ENCODE measurements at regions not wholly inside any gene's neighbourhood (a gene's known extent, or its start where the extent isn't known, plus 50 kb on each side); places are given as distances from the start of the nearest gene placed in this dataset.

- no peak overlapping the region for H3K4me3 ChIP-seq
- no peaks in the 10 kb centered on the region for H3K36me3 ChIP-seq
- H3K4me1 ChIP-seq: no peaks in the 10 kb centered on the region
- intact Hi-C loops (cut with DNase I; ENCODE audit: low total_unique reads): no loop called here
- no peaks in the 10 kb centered on the region for H3K9me3 ChIP-seq
- H3K27me3 ChIP-seq (replicated peaks in 1 of 7): no peaks in the 10 kb centered on the region
- DNase-seq: no peak
- TF ChIP-seq POLR2A (IDR thresholded peaks at IDR 0.05) (no peak), POLR2AphosphoS5 (IDR thresholded peaks at IDR 0.05) (no peak)
- H3K27ac ChIP-seq: no peak overlapping the region
- 81 to 94% (median 91%) methylated on average over 1 of the region's 1 CpG for WGBS, 5 donors
Observed at GRCh38 chr4:12707381-12708175, 776.6 kb downstream of the RAB28 start.

GRCh38 chr4:12703036-12703435 lies 781.1 kb downstream of the RAB28 start:
- intact Hi-C loops (cut with DNase I; ENCODE audit: low total_unique reads): no loop called here
- TF ChIP-seq POLR2AphosphoS5 (IDR thresholded peaks at IDR 0.05) (no peak), POLR2A (IDR thresholded peaks at IDR 0.05) (no peak), CTCF (IDR thresholded peaks at IDR 0.05 in 8 of 11, conservative IDR thresholded peaks at IDR 0.05 in 3 of 11) (no peak)
- Histone ChIP-seq H3K9me3 (no peaks in the 10 kb centered on the region), H3K27ac (no peak overlapping the region), H3K4me3 (no peak overlapping the region), H3K4me1 (no peaks in the 10 kb centered on the region), H3K27me3 (replicated peaks in 1 of 7) (no peaks in the 10 kb centered on the region), H3K36me3 (no peaks in the 10 kb centered on the region)
- WGBS, 5 donors: 75 to 81% (median 77%) methylated on average over 9 of the region's 9 CpGs
- no peak for DNase-seq

- no peak for TF ChIP-seq POLR2A (IDR thresholded peaks at IDR 0.05)
- no peak for TF ChIP-seq POLR2AphosphoS5 (IDR thresholded peaks at IDR 0.05)
- no peak for TF ChIP-seq CTCF (IDR thresholded peaks at IDR 0.05 in 8 of 11, conservative IDR thresholded peaks at IDR 0.05 in 3 of 11)
- intact Hi-C loops (cut with DNase I; ENCODE audit: low total_unique reads): no loop called here
- Histone ChIP-seq H3K27ac (no peak overlapping the region), H3K9me3 (no peaks in the 10 kb centered on the region), H3K4me1 (no peaks in the 10 kb centered on the region), H3K27me3 (replicated peaks in 1 of 7) (no peaks in the 10 kb centered on the region), H3K4me3 (no peak overlapping the region), H3K36me3 (no peaks in the 10 kb centered on the region)
- 82 to 95% (median 85%) methylated on average over 1 of the region's 1 CpG for WGBS, 5 donors
- no peak for DNase-seq
Observed at GRCh38 chr4:12701384-12701783, 782.8 kb downstream of the RAB28 start.

GRCh38 chr4:12697970-12698369 lies 786.2 kb downstream of the RAB28 start:
- WGBS, 5 donors: 48 to 57% (median 51%) methylated on average over 2 of the region's 2 CpGs
- no peaks in the 10 kb centered on the region for H3K27me3 ChIP-seq (replicated peaks in 1 of 7)
- no peak for DNase-seq
- H3K36me3 ChIP-seq: no peaks in the 10 kb centered on the region
- H3K27ac ChIP-seq: no peak overlapping the region
- H3K4me1 ChIP-seq: no peaks in the 10 kb centered on the region
- no peaks in the 10 kb centered on the region for H3K9me3 ChIP-seq
- H3K4me3 ChIP-seq: no peak overlapping the region
- TF ChIP-seq CTCF (IDR thresholded peaks at IDR 0.05 in 8 of 11, conservative IDR thresholded peaks at IDR 0.05 in 3 of 11) (no peak), POLR2AphosphoS5 (IDR thresholded peaks at IDR 0.05) (no peak), POLR2A (IDR thresholded peaks at IDR 0.05) (no peak)
- intact Hi-C loops (cut with DNase I; ENCODE audit: low total_unique reads): no loop called here
